Left renal cortex interstitium (tissue), 4 donors: ENCODE measurements at regions not wholly inside any gene's neighbourhood (a gene's known extent, or its start where the extent isn't known, plus 50 kb on each side); places are given as distances from the start of the nearest gene placed in this dataset.

Experiments
- DNase-seq, 4 donors: peaks; one replicate each; pipeline ENCODE4 v3.0.0-alpha.2; 2013; ENCODE audit warnings: low read depth in 4 of 4, low spot score in 2 of 4, missing footprints in 1 of 4

DNA sequence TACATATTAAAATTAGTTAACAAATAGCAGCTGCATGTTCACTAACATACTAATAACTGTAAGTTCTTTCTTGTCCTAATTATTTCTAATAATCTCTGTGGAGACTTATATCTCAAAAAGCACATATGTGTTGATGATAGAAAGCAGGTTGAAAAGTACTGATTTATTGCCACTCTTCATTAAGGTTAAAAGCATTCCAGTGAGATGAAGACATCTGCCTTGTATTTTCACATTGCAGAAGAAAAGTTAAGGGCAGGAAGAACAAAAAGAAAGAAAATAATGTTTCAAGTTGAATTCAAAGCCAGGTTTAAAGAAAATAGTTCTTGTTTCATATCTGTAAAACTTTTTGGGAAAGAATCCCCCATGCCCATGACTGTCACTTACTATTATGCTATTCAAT lies 429.9 kb downstream of the MTX2 start:
- no peak for DNase-seq

DNA sequence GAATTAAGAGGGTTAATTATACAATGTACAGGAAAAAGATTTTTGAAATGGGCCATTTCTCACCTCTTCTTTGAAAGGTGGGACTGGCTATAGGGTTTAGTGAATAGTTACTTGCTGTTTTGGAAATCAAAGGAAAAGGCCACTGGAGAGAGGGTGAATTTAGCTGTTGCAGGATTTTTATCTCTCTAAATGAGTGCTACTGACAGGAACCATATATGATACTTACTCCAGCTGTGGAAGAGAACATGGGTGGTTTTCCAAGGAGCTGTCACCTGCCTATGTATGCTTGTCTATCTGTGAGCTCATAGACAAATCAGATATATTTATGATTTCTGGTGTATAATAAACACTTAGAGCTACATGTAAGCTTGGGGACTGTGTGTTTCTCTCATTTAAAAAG lies 430.4 kb downstream of the MTX2 start:
- DNase-seq = no peak

DNA sequence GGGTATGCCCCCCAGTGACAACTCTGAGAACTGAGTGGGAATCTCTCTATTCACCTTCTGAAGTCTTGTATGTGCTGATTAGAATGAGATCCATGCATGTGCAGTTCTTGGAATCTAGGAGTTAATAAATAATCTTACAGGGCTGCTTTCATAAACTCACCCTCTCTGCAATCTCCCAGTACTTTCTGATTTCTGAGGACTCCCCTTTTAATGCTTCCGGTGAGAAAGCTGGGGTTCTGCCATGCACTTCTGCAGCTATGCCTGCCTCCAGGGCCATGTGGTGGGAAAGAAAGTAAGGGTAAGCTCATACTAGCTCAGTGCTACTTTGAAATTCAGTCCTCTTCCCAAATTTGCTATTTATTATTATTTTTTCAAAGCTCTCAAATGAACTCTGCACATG lies 432.9 kb downstream of the MTX2 start:
- no peak for DNase-seq

DNA sequence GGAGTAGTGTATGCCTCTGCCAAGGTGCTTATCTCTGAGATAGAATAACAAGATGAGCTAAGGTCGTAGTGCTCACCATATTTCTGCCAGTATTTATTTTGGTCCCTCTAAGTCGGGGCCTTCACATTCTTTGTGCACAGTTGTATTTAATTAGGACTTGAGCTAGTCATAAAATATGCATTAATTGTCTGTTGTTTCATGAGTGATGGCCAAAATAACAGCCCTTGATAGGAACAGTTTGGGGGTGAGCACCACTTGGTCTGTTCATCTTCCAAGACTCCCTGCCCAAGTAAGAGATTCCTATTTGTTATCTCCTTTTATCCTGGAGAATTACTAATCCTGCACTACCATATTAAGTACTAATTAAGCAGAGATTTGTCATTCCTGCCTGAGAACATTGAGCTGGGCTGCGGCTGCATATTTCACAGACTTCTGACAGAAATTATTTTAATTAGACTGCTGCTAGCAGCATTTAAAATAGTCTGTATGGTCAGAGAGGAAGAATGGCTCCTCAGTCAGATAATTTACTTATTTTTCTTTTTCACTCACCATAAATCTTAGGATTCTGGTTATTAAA lies 435.1 kb downstream of the MTX2 start:
- DNase-seq = peak; percentile 26 to 48 (median 44)

DNA sequence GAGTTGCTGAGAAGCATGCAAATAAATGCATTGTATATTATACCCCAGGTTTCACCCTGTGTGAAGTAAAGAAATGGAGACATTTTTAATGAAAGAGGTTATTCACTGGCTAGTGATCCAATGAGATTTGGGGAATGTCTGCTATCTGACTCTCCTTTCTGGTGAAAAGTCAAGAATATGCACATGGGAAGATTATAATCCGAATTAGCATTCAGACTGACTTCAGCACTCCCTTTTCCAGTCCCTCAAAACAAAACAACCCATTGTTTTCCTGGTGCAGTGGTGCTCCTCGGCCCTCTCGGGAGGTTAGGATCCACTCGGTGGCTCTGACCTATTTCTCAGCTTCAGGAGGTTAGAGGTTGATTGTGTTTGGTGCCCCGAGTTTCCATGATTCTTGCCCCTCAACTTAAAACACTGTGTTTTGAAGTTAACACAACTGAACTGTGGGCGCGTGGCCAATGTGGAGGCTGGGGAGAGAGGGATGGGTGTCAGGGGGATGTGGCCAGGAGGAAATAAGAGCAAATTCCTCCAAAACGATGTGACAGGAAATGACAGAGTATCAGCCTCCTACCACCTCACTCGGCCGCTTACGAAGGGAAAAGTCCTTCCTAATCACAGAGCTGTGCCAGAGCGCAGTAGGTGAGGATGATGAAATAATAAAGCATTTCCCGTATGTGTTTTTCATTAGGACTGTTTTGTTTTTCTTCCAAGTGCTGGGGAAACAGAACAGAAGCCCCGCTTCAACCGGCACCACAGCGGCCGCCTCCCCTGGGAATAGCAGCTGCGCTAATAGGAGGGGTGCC lies 440.1 kb downstream of the MTX2 start:
- no peak for DNase-seq

DNA sequence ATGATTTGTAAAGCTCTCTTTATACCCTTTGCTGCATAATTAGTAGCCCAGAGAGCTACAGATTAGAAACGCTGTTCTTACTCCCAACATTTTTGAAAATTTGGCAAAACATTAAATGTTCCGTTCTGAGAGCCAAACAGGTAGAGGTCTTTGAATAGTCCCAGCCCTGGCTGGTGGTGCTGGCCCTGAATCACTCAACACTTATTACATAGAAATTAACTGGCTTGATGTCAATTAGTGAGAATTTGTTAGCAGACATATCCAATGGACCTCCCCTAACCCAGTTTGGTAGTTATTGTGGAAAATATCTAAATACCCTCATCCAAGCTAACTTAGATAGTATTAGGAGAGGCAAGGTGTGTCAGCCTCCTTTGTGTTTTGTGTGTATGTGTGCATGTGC lies 440.7 kb downstream of the MTX2 start:
- DNase-seq = no peak

DNA sequence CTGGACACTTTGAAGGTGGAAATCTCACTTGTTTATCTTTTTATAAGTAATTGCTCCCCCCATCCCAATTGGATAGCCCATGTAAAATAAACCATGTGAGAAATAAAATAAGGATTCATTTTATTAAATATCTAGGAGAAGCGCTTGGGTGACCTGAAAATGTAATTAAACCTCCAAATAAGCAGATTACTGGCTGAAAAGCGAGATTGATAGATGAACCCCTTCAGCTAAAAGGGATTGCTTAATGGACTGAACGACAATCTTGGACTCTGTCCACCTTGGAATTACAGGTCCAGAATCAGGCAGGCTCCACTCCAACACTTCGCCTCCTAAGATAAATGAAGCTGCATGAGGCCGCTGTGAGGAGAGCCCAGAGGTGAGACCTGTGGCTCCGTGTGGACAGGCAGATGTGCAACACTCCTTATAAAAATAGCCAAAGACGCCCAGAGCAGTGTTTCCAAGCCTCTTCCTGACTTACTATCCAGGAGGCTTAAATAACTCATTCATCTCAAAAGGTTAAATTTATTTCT lies 441.5 kb downstream of the MTX2 start:
- no peak for DNase-seq

DNA sequence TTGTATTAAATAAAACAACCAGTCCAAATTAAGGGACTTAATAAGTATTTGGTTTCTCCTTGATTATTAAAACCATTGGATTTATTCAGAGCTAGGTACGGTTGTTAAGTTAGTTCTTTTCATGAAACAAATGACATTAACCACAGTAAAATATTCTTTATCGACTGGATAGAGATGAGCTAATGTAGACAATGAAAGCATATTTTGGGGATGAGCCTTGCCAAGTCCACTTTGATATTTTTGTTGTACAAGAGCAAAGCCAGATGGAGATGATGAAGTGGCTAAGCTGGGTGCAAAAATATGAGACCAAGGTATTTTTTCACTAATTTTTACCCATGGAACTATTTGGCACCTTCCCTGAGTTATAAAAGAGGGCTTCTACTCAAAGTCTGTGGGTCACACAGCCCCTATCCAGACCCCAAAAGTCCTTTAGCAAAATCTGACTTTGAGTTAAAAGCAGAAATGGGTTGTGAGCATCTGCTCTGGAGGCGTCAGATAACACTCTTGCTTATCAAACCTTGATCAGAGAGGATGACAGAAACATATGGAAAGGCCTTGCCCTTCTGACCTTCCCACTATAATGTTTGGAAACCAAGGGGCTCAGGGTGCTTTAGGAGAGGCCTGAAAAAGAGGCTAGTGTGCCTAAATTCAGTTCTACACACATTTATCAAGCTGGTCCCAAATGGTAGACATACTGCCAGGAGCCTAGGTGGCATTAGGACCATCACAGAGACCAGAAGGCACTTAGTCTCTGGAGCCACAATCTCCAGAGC lies 456.8 kb downstream of the MTX2 start:
- DNase-seq = no peak

DNA sequence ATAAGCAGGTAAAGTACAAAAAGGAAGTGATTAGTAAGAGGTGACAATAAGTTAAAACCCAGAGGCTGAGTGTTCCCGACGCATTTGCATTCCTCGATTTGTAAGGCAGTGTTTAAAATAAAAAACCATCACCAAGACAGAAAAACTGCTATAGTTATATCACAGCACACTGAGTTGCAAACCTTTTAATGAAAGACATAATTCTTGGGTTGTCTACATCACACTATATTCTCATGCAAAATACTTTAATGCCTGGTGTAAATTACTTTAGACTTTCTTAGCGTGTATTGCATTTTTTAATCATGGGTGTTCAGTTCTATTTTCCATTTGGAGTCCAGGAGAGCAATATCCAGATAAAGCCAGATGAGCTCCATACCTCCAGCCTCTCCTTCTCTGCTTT lies 458.5 kb downstream of the MTX2 start:
- no peak for DNase-seq

DNA sequence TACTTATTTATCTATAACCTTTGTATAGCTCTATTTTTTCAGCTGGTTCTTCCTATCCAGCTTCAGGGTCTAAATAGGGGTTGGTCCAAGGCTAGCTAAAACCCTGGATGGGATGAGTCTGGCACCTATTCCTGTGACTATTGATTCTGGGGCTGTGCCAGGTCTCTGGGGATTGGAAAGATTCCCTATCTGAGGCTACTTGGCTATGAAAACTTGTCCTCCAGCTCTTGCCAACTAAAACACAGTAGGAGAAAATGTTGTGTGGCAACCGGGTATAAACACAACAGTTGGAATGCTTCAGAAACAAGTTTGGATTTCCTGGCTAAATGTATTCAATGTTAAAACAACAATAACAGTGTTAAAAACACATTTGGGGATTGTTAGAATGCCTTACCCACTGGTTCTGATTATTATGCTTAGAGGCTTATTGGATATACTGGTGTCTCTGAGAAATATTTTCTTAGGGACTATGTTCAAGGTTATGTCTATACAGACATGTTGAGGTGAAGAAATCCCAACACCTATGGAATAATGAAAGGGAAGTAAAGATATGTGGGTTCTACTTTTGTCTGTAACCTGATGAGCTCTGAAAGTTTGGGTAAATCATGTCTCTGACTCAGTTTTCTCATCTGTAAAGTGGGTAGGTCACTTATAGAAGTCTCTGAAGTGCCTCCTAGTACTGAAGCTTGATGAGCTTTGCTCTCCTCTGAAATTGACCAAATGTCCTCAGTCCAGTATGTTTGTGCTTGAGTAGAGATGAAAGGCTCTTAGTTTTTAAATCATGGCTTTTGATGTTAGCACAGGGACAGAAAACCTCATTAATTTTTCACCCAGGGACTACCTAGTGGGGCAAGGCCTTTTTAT lies 460.7 kb downstream of the MTX2 start:
- peak in 1 of 4 donors; percentile 32 for DNase-seq

DNA sequence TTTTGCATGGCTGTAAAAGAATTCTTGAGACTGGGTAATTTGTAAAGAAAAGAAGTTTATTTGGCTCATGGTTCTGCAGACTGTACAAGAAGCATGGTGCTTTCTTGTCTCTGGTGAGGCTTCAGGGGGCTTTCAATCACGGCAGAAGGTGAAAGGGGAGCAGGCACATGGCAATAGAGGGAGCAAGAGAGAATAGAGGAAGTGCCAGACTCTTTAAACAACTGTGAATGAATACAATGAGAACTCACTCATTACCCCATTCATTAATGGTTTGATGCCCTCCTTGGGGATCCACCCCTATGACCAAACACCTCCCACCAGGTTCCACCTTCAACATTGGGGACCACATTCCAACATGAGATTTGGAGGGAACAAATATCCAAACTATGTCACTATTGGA lies 463.5 kb downstream of the MTX2 start:
- no peak for DNase-seq

DNA sequence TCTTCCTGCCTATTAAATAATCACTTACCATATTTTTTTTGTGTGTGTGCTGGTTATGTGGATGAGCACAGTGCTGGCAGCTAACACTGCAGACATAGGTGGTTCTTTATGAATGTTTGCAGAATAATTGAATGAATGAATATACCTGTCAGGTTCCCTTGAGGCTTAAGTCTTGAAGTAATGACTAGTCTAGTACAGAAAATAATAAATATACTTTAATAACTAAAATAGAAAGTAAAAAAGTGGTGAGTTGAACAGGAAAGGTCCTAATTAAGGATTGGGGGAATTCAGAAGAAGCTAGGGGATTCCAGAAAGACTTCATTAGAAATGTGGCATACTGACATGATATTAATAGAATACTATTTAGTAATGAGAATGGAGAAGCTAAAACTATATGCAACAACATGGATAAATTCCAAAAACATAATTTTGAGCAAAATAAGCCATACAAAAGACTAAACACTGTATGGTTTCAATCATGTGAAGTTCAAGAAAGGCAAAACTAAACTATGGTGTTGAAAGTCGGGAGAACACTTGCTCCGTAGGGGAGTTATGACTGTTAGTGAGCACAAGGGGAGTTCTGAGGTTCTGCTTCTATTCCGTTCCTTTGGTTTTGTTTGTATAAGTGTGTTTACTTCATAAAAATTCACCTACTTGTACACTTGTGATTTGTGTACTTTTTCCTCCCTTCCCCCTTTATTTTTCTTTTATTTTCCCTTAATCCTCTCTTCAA lies 464.6 kb downstream of the MTX2 start:
- DNase-seq = no peak

DNA sequence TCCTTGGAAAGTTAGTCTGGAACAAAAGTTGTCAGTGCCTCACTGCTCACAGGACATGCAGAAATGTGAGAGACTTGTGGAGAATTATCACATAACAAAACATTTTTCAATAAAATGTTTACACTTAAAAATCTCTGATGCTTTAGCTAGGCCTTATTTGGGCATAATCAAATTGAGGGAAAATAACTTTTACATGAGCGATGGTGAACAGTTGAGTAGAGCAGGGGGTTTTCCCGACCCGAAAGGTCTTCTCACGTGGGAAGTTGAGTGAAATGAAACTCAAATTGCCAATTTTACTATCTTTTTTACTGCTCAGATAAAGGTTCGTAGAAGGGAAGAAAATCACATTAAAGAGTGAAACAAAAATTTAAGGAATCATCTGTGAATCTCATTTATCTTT lies 465.6 kb downstream of the MTX2 start:
- DNase-seq = no peak

DNA sequence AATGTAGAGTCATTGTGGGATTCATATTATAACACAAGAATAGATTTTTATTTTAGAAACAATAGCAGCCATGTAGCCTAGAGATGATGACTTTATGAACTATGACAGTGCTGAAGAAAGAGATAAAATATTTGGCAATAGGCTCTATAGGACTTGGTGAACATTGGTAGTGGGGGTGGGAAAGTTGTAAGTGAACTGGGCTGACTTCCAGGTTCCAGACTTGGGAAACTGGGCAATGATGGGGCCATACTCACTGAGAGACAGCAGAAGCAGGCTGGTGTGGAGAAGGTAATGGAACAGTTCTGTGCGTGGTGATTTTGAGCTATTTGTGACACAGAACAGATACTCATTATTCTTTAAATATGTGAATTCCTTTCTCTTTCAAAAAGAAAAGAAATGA lies 470.3 kb upstream of the HNRNPA3 start:
- DNase-seq = no peak

DNA sequence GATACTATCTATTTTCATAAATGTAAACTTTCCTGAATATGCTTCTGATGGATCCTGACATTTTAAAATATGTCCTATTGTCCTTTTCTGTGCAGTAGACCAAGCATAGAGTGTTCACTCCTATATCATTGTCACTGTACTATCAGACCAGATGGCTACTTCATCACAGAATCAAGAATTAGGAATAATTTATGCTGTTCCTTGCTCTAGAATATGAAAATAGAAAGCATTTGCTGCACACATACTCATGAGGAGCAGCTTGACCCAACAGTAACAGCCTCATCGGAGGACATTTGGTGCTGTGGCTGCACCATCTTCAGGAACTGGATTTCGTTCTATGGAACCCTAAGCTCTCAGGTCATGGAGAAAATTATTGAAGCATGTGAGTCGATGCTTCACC lies 468.9 kb upstream of the HNRNPA3 start:
- no peak for DNase-seq

DNA sequence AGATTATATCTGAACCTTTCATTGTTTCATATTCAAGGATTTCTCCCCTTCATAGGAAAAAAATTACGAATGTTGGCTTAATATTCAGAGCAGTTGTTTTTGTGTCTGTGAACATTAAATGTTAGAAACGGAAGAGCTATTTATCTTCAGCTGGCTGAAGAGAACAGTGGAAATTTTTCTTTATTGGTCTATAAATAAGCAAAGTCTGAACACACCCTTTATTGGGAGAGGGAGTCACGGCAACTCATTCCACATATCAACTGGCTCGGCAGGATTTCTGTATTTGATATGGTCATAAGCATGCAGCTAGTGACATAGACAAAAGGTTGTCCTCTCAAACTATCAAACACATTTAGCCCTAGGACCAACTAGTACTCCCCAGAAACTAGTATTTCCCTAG lies 468.4 kb upstream of the HNRNPA3 start:
- DNase-seq = no peak

DNA sequence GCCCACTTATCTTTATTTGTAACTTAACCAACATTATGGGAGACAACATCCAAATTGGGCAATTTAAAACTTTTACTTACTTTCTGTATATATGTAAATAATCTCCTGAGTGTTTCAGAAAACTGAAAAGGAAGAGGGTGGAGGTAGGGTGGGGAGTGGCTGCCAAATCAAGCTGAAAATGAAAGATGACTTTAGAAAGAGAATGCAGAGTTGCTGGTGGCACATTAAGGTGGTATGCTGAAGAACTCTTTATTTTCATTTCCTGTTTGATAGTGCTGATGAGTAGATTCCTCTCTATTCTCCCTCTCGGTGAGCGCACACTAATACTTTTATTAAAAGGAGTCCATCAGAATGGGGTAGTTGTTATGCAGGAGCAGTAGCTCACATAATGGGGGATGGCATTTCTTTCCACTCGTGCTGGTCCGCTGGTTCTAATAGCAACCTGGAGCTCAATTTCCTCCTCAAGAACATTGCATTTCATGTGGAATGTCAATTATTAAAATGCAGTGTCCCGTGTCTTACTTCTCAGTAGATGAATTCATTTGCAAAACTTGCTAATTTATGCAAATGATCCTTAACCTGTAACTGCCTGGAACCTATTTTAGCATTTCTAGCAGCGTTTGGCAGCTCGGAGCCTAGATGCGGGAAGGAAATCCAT lies 466.9 kb upstream of the HNRNPA3 start:
- DNase-seq = no peak

DNA sequence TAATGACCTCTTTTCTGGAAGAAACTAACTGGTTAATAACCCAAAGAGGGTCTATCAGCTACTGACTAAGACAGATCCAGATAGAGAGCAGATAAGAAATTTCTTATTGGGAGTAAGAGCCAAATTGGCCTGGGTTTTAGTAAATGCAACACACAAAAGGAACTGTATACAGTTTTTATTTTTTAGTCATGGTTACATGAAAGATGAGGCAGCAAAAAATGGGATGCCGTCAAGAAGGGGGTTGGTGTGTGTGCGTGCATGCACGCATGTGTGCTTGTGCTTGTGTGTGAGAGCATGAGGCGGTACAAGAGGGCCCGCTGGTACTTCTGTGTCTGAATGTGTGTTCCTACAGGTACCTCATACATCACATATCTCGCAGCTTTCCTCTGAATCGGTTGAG lies 466.2 kb upstream of the HNRNPA3 start:
- DNase-seq = no peak

DNA sequence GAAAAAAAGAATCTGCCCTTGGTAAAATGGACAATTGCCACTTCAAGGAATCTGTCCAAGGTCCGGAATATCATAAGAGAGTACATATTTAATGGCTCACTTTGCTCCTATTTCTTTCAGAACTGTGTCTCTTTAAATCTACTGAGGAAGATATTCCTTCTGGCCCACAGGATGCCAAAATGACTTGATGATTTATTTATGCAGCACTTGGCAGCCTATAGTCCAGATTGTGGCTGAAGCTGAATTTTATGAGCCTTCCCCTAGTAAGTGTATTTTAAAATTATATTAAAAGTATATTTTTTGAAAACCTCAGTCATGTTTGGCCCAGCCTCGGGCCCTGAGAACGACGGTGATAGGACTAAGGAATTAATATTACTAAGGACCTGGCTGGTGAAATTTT lies 465.1 kb upstream of the HNRNPA3 start:
- no peak for DNase-seq
